Tibial artery (tissue), 4 donors: ENCODE measurements at regions not wholly inside any gene's neighbourhood (a gene's known extent, or its start where the extent isn't known, plus 50 kb on each side); places are given as distances from the start of the nearest gene placed in this dataset.

Experiments
- DNase-seq, 2 donors: peaks; one replicate each; pipeline ENCODE4 v3.0.0-alpha.2; 2019
- H3K27ac ChIP-seq, 2 donors: fragments of 200-600 bp; sonication (generic) in 1 of 2; 1 replicate in 1 of 2; 2 replicates in 1 of 2; pipeline ENCODE4 v1.5.1; 2018 to 2019; ENCODE audit warnings: mild to moderate bottlenecking in 1 of 2
- H3K27me3 ChIP-seq, 2 donors: fragments of 200-600 bp; sonication (generic) in 1 of 2; one replicate each; pipeline versions ENCODE4 v1.5.1 to v1.6.0; 2016 to 2019
- H3K36me3 ChIP-seq, 3 donors: fragments of 200-600 bp; sonication (generic) in 2 of 3; one replicate each; pipeline ENCODE4 v1.5.1; 2016 to 2019; ENCODE audit warnings: mild to moderate bottlenecking in 2 of 3
- H3K4me1 ChIP-seq, 4 donors: fragments of 200-600 bp; sonication (generic) in 2 of 4; 1 replicate in 3 of 4; 2 replicates in 1 of 4; pipeline ENCODE4 v1.5.1; 2016 to 2019
- H3K4me3 ChIP-seq, 2 donors: fragments of 200-600 bp; sonication (generic) in 1 of 2; 1 replicate in 1 of 2; 2 replicates in 1 of 2; pipeline ENCODE4 v1.5.1; 2018 to 2019; ENCODE audit warnings: mild to moderate bottlenecking in 2 of 2
- H3K9me3 ChIP-seq, 3 donors: fragments of 200-600 bp; sonication (generic) in 1 of 3; one replicate each; pipeline ENCODE4 v1.5.1; 2016 to 2019
- CTCF ChIP-seq, 2 experiments: fragments of 200-600 bp in 1 of 2; fragments of 450-650 bp in 1 of 2; IDR thresholded peaks; one replicate each; pipeline ENCODE4 v1.5.1; 2017 to 2019; ENCODE audit warnings: antibody characterized with exemption in 2 of 2, mild to moderate bottlenecking in 1 of 2, moderate library complexity in 1 of 2
- intact Hi-C: fragments of 100-400 bp; cut with DNase I; formaldehyde crosslinking; loops from one replicate; pipeline ENCODE4 v1.15.0; 2023; ENCODE audit warnings: low total_unique reads

- Histone ChIP-seq H3K9me3 (no peaks in the 10 kb centered on the region), H3K36me3 (peaks cover 0 to 5% (median 0%) of the 10 kb centered on the region in 3 donors), H3K27ac (peak overlapping the region in 1 of 2 donors; percentile 96), H3K27me3 (no peaks in the 10 kb centered on the region), H3K4me3 (peak overlapping the region; percentile 81 to 88), H3K4me1 (peaks cover 0 to 34% (median 19%) of the 10 kb centered on the region in 4 donors)
- DNase-seq, result no peak
- no peak for TF ChIP-seq CTCF (IDR thresholded peaks at IDR 0.05)
- intact Hi-C loops, result no loop called here
These were observed 56.3 kb upstream of the ECE1 start for GRCh38 chr1:21346365-21347071.

GRCh38 chr1:21344750-21345443, 54.6 kb upstream of the ECE1 start:
- Histone ChIP-seq H3K4me3 (peak overlapping the region; percentile 81 to 88), H3K27ac (peak overlapping the region; percentile 95 to 96), H3K36me3 (peaks cover 0 to 9% (median 5%) of the 10 kb centered on the region in 3 donors), H3K9me3 (no peaks in the 10 kb centered on the region), H3K4me1 (peaks cover 0 to 50% (median 36%) of the 10 kb centered on the region in 4 donors), H3K27me3 (no peaks in the 10 kb centered on the region)
- intact Hi-C loops, result loop anchor here (2.0 kb wide), 1 partner anchor 92 kb away; no protein-coding TSS in a partner anchor
- DNase-seq, result peak; percentile 36 to 77
- TF ChIP-seq CTCF (IDR thresholded peaks at IDR 0.05), result no peak

- intact Hi-C loops, result loop anchor here (2.0 kb wide), 1 partner anchor 91 kb away; no protein-coding TSS in a partner anchor
- H3K27me3 ChIP-seq, result no peaks in the 10 kb centered on the region
- TF ChIP-seq CTCF (IDR thresholded peaks at IDR 0.05), result no peak
- peak overlapping the region; percentile 81 to 88 for H3K4me3 ChIP-seq
- peaks cover 0 to 57% (median 42%) of the 10 kb centered on the region in 4 donors for H3K4me1 ChIP-seq
- peaks cover 0 to 13% (median 8%) of the 10 kb centered on the region in 3 donors for H3K36me3 ChIP-seq
- H3K9me3 ChIP-seq, result no peaks in the 10 kb centered on the region
- DNase-seq, result peak in 1 of 2 donors; percentile 39
- peak overlapping the region; percentile 95 to 96 for H3K27ac ChIP-seq
These were observed 54.0 kb upstream of the ECE1 start for GRCh38 chr1:21344098-21344749.

GRCh38 chr1:21342961-21343838, 52.9 kb upstream of the ECE1 start:
- peaks cover 0 to 13% (median 8%) of the 10 kb centered on the region in 3 donors for H3K36me3 ChIP-seq
- peaks cover 0 to 67% (median 53%) of the 10 kb centered on the region in 4 donors for H3K4me1 ChIP-seq
- no peaks in the 10 kb centered on the region for H3K27me3 ChIP-seq
- peak overlapping the region; percentile 95 to 96 for H3K27ac ChIP-seq
- TF ChIP-seq CTCF (IDR thresholded peaks at IDR 0.05), result no peak
- peak in 1 of 2 donors; percentile 38 for DNase-seq
- peak overlapping the region; percentile 81 to 88 for H3K4me3 ChIP-seq
- H3K9me3 ChIP-seq, result no peaks in the 10 kb centered on the region
- intact Hi-C loops, result no loop called here
